ENCODE measurements at regions not wholly inside any gene's neighbourhood (a gene's known extent, or its start where the extent isn't known, plus 50 kb on each side); places are given as distances from the start of the nearest gene placed in this dataset.
"Not testable (repeated sequence)": the region's sequence is repeated elsewhere in the genome, so short reads cannot be mapped to it uniquely, and the experiment has no call there.

GRCh38 chr12:89775063-89775985 is 66.7 kb upstream of the ATP2B1 start:
- H3K4me3 ChIP-seq (ENCODE audit: low read length): no peak overlapping the region
- no peaks in the 10 kb centered on the region for H3K4me1 ChIP-seq (ENCODE audit: insufficient read depth, low read length)
- H3K27ac ChIP-seq (ENCODE audit: low read length): no peak overlapping the region
- no peaks in the 10 kb centered on the region for H3K27me3 ChIP-seq (ENCODE audit: insufficient read depth, low read length)
- no peaks in the 10 kb centered on the region for H3K9me3 ChIP-seq (ENCODE audit: insufficient read depth, low read depth, low read length)
- no peaks in the 10 kb centered on the region for H3K36me3 ChIP-seq (ENCODE audit: insufficient read depth, low read depth, low read length)
- no peak overlapping the region for H3K9ac ChIP-seq (ENCODE audit: low read depth, low read length)

DNA sequence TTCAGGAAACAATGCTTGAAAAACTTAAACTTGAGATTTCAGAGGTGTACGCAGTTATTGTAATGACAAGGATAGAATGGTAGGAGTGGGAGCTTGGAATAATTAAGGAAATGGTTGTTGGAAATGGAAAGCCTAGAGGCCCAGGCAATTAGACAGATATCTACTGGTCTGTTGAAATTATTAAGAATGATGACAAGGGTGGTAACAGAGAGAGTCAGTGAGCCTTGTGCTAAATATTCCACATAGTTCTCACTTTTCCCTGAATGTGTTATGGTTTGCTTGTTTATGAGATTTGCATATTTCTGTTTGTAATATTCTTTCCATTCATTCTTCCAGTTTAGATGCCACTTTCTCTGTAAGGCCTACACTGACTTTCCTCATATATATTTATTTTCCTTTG is 66.0 kb upstream of the ATP2B1 start:
- Histone ChIP-seq H3K27ac (ENCODE audit: low read length) (no peak overlapping the region), H3K4me3 (ENCODE audit: low read length) (no peak overlapping the region), H3K9ac (ENCODE audit: low read depth, low read length) (no peak overlapping the region), H3K4me1 (ENCODE audit: insufficient read depth, low read length) (no peaks in the 10 kb centered on the region), H3K27me3 (ENCODE audit: insufficient read depth, low read length) (no peaks in the 10 kb centered on the region), H3K9me3 (ENCODE audit: insufficient read depth, low read depth, low read length) (no peaks in the 10 kb centered on the region), H3K36me3 (ENCODE audit: insufficient read depth, low read depth, low read length) (no peaks in the 10 kb centered on the region)

GRCh38 chr12:89770391-89770790 is 61.8 kb upstream of the ATP2B1 start:
- Histone ChIP-seq H3K27ac (ENCODE audit: low read length) (no peak overlapping the region), H3K9ac (ENCODE audit: low read depth, low read length) (no peak overlapping the region), H3K27me3 (ENCODE audit: insufficient read depth, low read length) (no peaks in the 10 kb centered on the region), H3K4me3 (ENCODE audit: low read length) (no peak overlapping the region), H3K36me3 (ENCODE audit: insufficient read depth, low read depth, low read length) (no peaks in the 10 kb centered on the region), H3K4me1 (ENCODE audit: insufficient read depth, low read length) (no peaks in the 10 kb centered on the region), H3K9me3 (ENCODE audit: insufficient read depth, low read depth, low read length) (no peaks in the 10 kb centered on the region)

DNA sequence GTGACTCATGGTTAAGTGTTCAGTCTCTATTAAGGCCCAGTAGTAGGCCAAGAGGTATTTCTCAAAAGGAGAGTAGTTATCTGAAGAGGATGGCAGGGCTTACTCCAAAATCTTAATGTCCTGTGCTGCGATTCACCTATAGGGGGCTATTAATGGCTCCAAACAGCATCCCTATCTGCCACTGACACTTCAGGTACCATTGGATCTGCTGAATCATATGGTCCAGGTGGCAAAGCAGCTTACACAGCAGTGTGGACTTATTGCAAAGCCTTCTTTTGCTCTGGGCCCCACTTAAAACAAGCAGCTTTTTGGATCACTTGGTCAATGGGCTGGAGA is 60.8 kb upstream of the ATP2B1 start:
- Histone ChIP-seq H3K36me3 (ENCODE audit: insufficient read depth, low read depth, low read length) (no peaks in the 10 kb centered on the region), H3K4me3 (ENCODE audit: low read length) (no peak overlapping the region), H3K27me3 (ENCODE audit: insufficient read depth, low read length) (no peaks in the 10 kb centered on the region), H3K9me3 (ENCODE audit: insufficient read depth, low read depth, low read length) (no peaks in the 10 kb centered on the region), H3K9ac (ENCODE audit: low read depth, low read length) (no peak overlapping the region), H3K27ac (ENCODE audit: low read length) (no peak overlapping the region), H3K4me1 (ENCODE audit: insufficient read depth, low read length) (no peaks in the 10 kb centered on the region)

DNA sequence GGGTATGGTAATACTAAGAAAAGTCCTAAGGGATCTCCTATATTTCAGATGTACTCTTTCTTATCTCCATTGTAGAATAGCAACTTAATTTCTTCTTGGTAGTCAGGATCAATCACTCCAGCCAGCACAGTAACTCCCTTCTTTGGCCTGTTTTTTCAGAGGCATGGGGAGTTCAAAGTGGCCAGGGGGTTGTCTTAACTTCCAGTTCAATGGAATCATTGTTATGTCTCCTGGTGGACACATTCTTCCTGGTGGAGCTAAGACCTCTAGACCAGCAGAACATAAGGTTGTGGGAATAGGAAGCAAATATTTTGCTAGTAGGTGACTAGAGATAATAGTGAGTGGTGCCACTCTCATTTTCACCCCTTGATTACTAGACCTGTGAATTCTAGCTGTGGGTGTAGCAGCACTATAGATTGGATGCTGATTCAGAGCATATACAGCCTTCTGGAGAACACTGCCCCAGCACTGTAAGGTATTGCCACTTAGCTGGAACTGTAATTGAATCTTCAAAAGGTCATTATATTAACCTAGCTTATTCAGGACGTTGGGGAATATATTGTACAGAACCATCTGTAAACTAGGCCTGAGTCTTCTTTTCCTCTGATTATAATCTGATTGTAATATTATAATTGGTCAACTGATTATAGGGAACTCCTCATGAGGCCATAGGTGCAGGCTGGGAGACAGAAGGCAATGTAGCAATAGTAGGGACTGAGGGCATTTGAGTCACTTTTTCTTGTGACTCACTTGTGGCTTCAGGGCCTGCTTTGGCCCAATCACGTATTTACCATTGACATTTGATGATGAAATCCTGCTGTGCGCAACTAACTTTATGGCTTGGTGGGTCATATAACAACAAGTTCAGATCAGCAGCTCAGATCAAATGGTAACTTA is 60.2 kb upstream of the ATP2B1 start:
- no peak overlapping the region for H3K9ac ChIP-seq (ENCODE audit: low read depth, low read length)
- H3K27me3 ChIP-seq (ENCODE audit: insufficient read depth, low read length): no peaks in the 10 kb centered on the region
- H3K27ac ChIP-seq (ENCODE audit: low read length): no peak overlapping the region
- no peaks in the 10 kb centered on the region for H3K36me3 ChIP-seq (ENCODE audit: insufficient read depth, low read depth, low read length)
- no peaks in the 10 kb centered on the region for H3K4me1 ChIP-seq (ENCODE audit: insufficient read depth, low read length)
- H3K9me3 ChIP-seq (ENCODE audit: insufficient read depth, low read depth, low read length): no peaks in the 10 kb centered on the region
- no peak overlapping the region for H3K4me3 ChIP-seq (ENCODE audit: low read length)

DNA sequence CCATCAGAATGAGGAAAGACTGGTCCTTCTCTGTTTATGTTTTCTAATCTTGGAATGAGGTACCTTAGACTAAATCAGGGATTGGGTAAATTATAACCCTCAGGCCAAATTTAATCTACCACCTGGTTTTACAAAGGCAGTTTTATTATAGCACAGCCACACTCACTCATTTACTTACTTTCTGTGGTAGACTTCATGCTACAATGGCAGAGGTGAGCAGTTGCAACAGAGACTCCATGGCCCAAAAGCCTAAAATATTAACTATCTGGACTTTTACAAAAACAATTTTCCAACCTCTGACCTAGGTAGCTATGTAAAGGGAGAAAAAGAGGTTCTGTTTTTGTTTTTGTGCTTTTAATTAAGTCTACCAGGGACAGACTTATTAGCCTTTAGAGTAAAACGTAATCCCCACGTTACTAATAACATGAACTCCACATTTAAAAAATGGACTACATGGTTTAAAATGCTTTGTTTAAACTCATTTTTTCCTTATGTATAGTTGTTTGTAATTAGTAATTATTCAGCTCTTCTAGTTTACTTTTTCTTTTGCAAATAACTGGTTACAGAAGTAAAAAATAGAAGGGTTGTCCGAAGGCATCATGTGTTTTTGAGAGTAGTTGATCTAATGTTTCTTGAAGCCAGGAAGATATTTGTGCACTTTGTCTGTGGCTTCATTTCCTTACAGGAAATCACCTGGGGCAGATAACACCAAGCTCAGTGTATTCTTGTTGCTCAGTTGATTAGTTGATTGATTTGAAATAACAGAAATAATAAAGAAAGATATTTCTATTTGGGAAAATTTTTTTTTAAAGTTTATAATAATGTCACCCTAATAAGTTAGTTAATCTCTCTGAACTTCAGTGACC is 57.6 kb upstream of the ATP2B1 start:
- Histone ChIP-seq H3K4me3 (ENCODE audit: low read length) (no peak overlapping the region), H3K27me3 (ENCODE audit: insufficient read depth, low read length) (no peaks in the 10 kb centered on the region), H3K36me3 (ENCODE audit: insufficient read depth, low read depth, low read length) (no peaks in the 10 kb centered on the region), H3K4me1 (ENCODE audit: insufficient read depth, low read length) (no peaks in the 10 kb centered on the region), H3K27ac (ENCODE audit: low read length) (no peak overlapping the region), H3K9me3 (ENCODE audit: insufficient read depth, low read depth, low read length) (no peaks in the 10 kb centered on the region), H3K9ac (ENCODE audit: low read depth, low read length) (no peak overlapping the region)

DNA sequence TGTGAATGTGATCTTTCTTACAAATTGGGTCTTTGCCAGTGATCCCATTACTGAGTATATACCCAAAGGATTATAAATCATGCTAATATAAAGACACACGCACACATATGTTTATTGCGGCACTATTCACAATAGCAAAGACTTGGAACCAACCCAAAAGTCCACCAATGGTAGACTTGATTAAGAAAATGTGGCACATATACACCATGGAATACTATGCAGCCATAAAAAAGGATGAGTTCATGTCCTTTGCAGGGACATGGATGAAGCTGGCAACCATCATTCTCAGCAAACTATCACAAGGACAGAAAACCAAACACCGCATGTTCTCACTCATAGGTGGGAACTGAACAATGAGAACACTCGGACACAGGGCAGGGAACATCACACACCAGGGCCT is 55.5 kb upstream of the ATP2B1 start:
- H3K36me3 ChIP-seq (ENCODE audit: insufficient read depth, low read depth, low read length); H3K27ac ChIP-seq (ENCODE audit: low read length); H3K4me1 ChIP-seq (ENCODE audit: insufficient read depth, low read length); H3K4me3 ChIP-seq (ENCODE audit: low read length); H3K9ac ChIP-seq (ENCODE audit: low read depth, low read length); H3K9me3 ChIP-seq (ENCODE audit: insufficient read depth, low read depth, low read length); H3K27me3 ChIP-seq (ENCODE audit: insufficient read depth, low read length): not testable (repeated sequence)

- no peak overlapping the region for H3K4me3 ChIP-seq (ENCODE audit: low read length)
- no peak overlapping the region for H3K27ac ChIP-seq (ENCODE audit: low read length)
- H3K36me3 ChIP-seq (ENCODE audit: insufficient read depth, low read depth, low read length): no peaks in the 10 kb centered on the region
- H3K27me3 ChIP-seq (ENCODE audit: insufficient read depth, low read length): no peaks in the 10 kb centered on the region
- H3K9ac ChIP-seq (ENCODE audit: low read depth, low read length): no peak overlapping the region
- no peaks in the 10 kb centered on the region for H3K4me1 ChIP-seq (ENCODE audit: insufficient read depth, low read length)
- no peaks in the 10 kb centered on the region for H3K9me3 ChIP-seq (ENCODE audit: insufficient read depth, low read depth, low read length)
Observed at GRCh38 chr12:89762498-89763170, 54.0 kb upstream of the ATP2B1 start.

DNA sequence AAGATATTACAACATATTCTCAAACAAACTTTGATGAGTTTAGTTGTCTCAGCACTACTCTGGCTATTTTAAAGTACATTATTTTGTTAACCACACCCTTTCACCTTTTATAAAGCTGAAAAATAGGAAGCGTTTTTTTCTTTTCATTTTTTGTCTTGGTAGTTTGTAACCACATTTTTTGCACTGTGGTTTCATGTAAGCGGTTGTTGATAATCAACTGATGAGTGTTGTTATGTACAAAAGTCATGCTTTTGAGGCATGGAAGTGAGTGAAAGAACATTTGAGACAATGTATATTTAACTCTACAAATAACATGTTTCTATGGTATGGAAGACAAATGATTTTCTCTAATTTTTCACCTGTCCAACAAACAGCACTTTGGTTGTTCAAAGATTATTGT is 52.1 kb upstream of the ATP2B1 start:
- no peak overlapping the region for H3K4me3 ChIP-seq (ENCODE audit: low read length)
- no peak overlapping the region for H3K27ac ChIP-seq (ENCODE audit: low read length)
- H3K9me3 ChIP-seq (ENCODE audit: insufficient read depth, low read depth, low read length): no peaks in the 10 kb centered on the region
- no peak overlapping the region for H3K9ac ChIP-seq (ENCODE audit: low read depth, low read length)
- no peaks in the 10 kb centered on the region for H3K27me3 ChIP-seq (ENCODE audit: insufficient read depth, low read length)
- no peaks in the 10 kb centered on the region for H3K4me1 ChIP-seq (ENCODE audit: insufficient read depth, low read length)
- H3K36me3 ChIP-seq (ENCODE audit: insufficient read depth, low read depth, low read length): no peaks in the 10 kb centered on the region
